Panc1 (cell line): ENCODE measurements at regions not wholly inside any gene's neighbourhood (a gene's known extent, or its start where the extent isn't known, plus 50 kb on each side); places are given as distances from the start of the nearest gene placed in this dataset.

Source experiments
- POLR2AphosphoS5 ChIP-seq: IDR thresholded peaks from 2 replicates; pipeline ENCODE4 v1.6.1; 2012; ENCODE audit warnings: mild to moderate bottlenecking, low read depth, low read length, moderate library complexity
- SIN3A ChIP-seq: IDR thresholded peaks from 2 replicates; pipeline ENCODE4 v1.6.1; 2012; ENCODE audit warnings: low read depth, mild to moderate bottlenecking, low read length, moderate library complexity, borderline replicate concordance; ENCODE audit not compliant: insufficient read depth
- TCF7L2 ChIP-seq: IDR thresholded peaks from 2 replicates; pipeline ENCODE4 v1.6.1; 2011; ENCODE audit warnings: mild to moderate bottlenecking, low read depth, low read length, inconsistent platforms
- TF ChIP-seq, protein P1 (sequence below), 2 experiments: IDR thresholded peaks; 2 replicates each; pipeline ENCODE4 v1.6.1; 2011 to 2012; ENCODE audit warnings: low read depth in 2 of 2, control low read depth in 1 of 2, low read length in 1 of 2, mild to moderate bottlenecking in 1 of 2, moderate library complexity in 1 of 2; ENCODE audit not compliant: insufficient read depth in 1 of 2
- TF ChIP-seq, protein P2 (sequence below): fragments of 450-650 bp; IDR thresholded peaks from 2 replicates; pipeline ENCODE4 v1.5.1; 2017; ENCODE audit warnings: mild to moderate bottlenecking

DNA sequence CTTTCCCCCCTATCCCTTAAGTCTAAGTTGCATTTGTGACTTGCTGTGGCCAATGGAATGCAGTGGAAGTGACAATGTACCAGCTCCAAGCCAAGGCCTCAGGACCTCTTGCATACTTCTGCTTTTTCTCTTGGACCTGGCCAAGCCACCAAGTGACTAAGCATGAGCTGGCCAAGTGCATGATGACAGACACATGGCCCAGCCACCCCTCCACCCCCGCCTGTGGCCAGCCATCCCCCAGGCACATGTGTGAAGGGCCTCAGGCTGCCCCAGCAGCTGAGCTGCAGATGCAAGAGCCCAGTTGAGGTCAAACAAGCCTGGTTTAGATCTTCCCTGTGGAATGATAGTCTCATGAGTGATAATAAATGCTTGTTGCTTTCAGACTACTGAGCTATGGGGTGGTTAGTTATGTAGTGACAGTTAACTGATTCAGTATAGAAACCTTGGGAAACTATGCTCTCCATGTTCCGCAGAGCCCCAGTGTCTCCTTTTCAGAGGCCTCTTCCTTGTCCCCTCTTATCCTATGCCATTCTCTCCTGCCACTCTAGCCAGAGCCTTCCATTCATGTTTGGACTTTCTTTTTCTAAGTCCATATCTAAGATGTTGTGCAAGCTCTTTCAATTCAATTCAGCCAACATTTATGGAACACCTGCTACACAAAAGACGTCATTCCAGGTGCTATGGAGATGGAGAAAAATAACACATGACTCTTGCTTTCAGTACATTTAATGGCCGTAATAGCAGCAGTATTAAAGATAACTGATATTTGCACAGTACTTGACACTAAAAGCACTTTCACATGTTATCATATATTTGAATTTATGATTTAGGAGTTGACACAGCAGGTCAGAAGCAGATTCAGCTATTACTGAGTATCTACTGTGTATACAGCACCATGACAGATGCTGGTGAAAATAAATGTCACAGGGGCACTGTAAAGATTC, 55.5 kb upstream of the LOXL4 start:
- TF ChIP-seq, protein P1, sequence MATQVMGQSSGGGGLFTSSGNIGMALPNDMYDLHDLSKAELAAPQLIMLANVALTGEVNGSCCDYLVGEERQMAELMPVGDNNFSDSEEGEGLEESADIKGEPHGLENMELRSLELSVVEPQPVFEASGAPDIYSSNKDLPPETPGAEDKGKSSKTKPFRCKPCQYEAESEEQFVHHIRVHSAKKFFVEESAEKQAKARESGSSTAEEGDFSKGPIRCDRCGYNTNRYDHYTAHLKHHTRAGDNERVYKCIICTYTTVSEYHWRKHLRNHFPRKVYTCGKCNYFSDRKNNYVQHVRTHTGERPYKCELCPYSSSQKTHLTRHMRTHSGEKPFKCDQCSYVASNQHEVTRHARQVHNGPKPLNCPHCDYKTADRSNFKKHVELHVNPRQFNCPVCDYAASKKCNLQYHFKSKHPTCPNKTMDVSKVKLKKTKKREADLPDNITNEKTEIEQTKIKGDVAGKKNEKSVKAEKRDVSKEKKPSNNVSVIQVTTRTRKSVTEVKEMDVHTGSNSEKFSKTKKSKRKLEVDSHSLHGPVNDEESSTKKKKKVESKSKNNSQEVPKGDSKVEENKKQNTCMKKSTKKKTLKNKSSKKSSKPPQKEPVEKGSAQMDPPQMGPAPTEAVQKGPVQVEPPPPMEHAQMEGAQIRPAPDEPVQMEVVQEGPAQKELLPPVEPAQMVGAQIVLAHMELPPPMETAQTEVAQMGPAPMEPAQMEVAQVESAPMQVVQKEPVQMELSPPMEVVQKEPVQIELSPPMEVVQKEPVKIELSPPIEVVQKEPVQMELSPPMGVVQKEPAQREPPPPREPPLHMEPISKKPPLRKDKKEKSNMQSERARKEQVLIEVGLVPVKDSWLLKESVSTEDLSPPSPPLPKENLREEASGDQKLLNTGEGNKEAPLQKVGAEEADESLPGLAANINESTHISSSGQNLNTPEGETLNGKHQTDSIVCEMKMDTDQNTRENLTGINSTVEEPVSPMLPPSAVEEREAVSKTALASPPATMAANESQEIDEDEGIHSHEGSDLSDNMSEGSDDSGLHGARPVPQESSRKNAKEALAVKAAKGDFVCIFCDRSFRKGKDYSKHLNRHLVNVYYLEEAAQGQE (IDR thresholded peaks at IDR 0.05; ENCODE audit: insufficient read depth in 1 of 2, low read depth in 2 of 2, low read length in 1 of 2), result no peak
- TF ChIP-seq, protein P2, sequence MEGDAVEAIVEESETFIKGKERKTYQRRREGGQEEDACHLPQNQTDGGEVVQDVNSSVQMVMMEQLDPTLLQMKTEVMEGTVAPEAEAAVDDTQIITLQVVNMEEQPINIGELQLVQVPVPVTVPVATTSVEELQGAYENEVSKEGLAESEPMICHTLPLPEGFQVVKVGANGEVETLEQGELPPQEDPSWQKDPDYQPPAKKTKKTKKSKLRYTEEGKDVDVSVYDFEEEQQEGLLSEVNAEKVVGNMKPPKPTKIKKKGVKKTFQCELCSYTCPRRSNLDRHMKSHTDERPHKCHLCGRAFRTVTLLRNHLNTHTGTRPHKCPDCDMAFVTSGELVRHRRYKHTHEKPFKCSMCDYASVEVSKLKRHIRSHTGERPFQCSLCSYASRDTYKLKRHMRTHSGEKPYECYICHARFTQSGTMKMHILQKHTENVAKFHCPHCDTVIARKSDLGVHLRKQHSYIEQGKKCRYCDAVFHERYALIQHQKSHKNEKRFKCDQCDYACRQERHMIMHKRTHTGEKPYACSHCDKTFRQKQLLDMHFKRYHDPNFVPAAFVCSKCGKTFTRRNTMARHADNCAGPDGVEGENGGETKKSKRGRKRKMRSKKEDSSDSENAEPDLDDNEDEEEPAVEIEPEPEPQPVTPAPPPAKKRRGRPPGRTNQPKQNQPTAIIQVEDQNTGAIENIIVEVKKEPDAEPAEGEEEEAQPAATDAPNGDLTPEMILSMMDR, result no peak
- TF ChIP-seq SIN3A (no peak), POLR2AphosphoS5 (peak; percentile 53; the same call in 1 of the 2 replicates), TCF7L2 (no peak)
